Activated CD4-positive, alpha-beta T cell treated with anti-CD3 and anti-CD28 coated beads for 48 hours (primary cell): ENCODE measurements at regions not wholly inside any gene's neighbourhood (a gene's known extent, or its start where the extent isn't known, plus 50 kb on each side); places are given as distances from the start of the nearest gene placed in this dataset.

Experiments
- DNase-seq: peaks from one replicate; pipeline ENCODE4 v3.0.0-alpha.2; 2020

DNA sequence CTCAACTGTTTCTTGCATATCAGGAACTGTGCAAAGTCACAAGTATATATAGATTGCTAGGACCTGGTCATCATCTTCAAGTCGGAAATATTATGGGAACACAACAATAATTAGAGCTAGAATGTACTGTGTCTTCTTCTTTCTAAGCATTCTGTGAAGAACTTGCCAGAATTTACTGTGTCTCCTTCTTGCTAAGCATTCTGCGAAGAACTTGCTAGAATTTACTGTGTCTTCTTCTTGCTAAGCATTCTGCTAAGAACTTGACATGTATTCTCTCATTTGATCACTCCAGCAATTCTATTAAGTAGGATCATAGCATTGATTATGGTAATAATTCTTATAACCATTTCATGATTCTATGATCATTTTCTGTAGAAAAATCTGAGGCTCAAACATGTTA is 231.7 kb downstream of the FOXL1 start:
- no peak for DNase-seq

- DNase-seq: no peak
Observed at GRCh38 chr16:86812363-86812970, 234.1 kb downstream of the FOXL1 start.

- DNase-seq: no peak
Observed at GRCh38 chr16:86814256-86814655, 235.9 kb downstream of the FOXL1 start.

- no peak for DNase-seq
Observed at GRCh38 chr16:86816930-86817625, 238.7 kb downstream of the FOXL1 start.

GRCh38 chr16:86818671-86819532 is 240.6 kb downstream of the FOXL1 start:
- no peak for DNase-seq

DNA sequence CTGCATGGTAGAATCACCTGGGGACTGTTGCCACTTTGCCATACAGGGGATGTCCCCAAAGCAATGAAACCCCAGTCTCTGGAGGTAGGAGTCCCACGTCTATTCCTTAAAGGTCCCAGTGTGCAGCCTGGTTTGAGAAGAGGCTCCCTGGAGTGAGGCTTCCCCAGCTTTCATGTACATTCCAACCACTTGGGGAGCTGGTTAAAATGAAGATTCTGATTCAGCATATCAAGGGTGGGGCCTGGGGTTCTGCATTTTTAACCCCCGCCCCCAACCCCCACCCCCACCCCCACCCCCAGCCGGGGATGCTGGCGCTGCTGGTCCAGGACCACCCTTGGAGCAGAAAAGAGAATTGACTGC is 241.2 kb downstream of the FOXL1 start:
- no peak for DNase-seq

DNA sequence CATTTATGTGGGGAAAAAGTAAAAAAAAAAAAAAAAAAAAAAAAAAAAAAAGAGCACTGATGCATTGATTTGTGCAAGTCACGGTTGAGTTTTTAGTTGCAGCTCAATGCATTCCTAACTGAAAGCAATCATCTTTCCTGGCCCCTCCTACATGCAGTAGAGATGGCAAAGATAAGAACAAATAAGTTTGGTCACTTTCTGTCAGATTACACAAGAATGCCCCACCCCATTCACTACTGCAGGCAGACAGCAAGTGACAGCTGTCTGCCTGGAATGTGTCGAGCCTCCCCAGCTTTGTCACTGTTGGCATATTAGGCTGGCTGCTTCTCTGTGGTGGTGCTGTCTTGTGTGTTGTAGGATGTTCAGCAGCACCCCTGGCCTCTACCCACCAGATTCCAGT is 243.5 kb downstream of the FOXL1 start:
- no peak for DNase-seq

DNA sequence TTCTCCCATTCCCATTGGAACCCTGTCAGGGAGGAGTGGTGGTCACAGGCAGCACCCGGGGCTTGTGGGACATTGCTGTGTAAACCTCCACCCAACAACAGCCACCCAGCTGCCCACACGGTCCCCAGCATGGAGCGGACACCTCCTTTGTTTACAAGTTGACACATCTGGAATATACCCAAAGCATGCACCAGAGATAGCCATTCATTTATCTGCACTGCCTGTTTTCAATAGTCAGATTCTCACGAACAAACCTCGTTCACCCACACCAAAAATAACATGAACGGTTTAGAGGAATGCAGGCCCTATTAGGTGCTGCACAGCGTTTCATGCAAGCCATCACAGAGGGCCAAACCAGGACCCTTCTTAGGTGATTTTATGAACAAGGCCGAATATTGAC is 244.8 kb downstream of the FOXL1 start:
- DNase-seq: no peak

GRCh38 chr16:86823888-86824671 is 245.7 kb downstream of the FOXL1 start:
- DNase-seq: no peak

GRCh38 chr16:86824751-86825296 is 246.5 kb downstream of the FOXL1 start:
- DNase-seq: no peak

DNA sequence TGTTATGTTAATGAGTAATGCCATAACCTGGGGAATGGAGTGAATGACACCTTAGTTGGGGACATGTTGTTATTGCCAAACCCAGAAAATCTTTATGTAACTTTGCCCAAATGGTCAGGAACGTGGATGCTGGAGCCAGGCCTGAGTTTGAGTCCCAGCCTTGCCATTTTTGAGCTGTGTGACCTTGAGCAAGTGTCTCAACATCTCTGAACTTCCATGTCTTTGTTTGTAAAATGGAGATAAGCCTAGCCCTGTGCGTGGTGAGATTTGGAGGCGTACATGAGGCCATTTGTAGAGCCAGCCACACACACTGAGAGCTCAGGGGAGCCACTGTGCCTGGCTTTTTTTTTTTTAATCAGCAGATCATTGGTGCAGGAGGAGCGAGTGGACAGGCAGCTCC is 247.3 kb downstream of the FOXL1 start:
- DNase-seq: no peak

DNA sequence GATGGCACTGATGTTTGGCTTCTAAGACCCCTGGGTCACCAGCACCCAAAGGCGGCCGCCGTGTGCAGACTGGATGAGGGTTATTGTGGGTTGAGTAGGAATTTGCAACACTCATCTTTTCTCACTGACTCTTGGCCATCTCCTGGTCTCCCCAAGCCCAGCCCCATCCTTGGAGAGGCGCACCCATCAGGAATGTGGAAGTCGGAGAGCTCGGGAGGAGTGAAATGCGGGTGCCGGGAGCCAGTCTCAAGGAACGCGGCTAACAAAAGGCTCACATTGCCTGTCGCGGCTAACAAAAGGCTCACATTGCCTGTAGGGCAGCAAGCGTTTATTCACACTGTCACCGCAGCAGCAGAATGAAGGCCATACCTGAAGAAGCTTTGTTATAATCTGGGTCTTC is 248.6 kb downstream of the FOXL1 start:
- no peak for DNase-seq

- no peak for DNase-seq
Observed at GRCh38 chr16:86827521-86827920, 249.2 kb downstream of the FOXL1 start.

GRCh38 chr16:86828202-86828601 is 249.9 kb downstream of the FOXL1 start:
- DNase-seq: no peak

DNA sequence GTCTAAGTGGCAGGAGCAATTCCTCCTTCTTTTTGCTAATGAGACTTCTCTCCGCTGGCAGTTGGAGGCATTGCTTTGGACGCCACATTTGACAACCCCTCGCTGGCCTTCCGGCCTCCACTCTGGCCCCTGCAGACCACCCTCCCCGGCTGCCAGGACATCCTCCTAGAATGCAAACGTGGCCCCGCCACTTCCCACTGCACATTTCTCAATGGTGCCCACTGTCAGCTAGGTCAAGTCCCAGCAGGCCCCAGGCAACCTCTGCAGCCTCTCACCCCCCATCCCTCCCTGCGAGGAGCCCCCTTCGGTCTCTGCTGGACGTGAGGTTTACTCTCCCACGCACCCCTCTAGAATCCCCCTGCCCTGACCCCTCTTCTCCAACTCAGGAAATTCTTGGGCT is 250.3 kb downstream of the FOXL1 start:
- no peak for DNase-seq

DNA sequence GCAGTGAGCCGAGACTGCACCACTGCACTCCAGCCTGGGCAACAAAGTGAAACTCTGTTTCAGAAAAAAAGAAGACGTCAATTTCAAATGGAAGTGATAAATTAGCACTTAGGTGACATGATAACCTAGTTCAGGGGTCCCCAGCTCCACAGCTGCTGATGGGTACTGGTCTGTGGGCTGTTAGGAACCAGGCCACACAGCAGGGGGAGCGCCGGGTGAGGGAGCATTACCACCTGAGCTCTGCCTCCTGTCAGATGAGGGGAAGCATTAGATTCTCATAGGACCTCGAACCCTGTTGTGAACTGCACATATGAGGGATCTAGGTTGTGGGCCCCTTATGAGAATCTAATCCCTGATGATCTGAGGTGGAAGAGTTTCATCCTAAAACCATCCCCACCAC is 253.0 kb downstream of the FOXL1 start:
- DNase-seq: no peak

DNA sequence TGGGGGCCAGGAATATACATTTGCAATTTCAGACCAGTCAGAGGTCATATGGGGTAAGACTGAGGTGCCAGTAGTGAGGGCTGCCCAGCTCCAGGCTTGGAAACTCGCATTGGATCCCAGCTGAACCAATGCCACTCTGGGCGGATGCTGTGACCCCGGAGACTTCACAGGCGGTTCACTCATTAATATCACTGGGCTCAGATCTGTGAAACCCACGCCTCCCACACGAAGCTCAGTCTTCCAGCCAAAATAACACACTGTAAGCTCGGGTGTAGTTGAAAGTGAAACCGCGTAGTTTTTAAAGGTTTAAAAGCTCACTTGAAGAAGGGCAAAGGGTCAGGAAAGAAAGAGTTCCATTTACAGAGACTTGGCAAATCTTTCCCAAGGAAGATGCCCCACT is 254.8 kb downstream of the FOXL1 start:
- DNase-seq: no peak

DNA sequence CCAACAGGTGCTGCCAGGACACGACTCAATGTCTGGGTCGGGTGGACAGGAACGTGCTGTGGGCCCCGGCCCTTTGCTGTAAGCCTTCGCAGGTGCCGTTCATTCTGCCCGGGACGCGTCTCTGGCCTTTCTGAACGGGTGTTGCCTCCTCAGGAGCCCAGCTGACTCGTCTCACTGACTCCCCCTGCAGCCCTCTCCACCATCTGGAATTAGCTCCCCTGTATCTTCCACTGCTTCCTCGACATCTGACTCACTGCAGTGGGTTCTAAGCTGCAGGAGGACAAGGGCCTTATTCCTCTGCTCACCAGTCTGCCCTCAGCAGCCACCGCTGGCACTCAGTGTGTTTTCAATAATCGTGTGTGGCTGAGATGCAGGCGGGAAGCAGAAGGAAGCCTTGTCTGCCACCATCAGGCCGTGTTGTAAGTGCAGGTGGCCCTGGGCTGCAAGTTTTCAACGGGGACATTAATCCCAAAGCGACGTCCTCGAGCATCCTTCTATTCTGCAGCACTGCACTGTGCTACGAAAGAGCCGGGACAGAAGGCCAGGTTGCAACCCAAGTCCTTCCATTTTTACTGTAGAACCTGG is 256.2 kb downstream of the FOXL1 start:
- DNase-seq: no peak

GRCh38 chr16:86835982-86836381 is 257.6 kb downstream of the FOXL1 start:
- DNase-seq: no peak

- no peak for DNase-seq
Observed at GRCh38 chr16:86836503-86837129, 258.3 kb downstream of the FOXL1 start.

DNA sequence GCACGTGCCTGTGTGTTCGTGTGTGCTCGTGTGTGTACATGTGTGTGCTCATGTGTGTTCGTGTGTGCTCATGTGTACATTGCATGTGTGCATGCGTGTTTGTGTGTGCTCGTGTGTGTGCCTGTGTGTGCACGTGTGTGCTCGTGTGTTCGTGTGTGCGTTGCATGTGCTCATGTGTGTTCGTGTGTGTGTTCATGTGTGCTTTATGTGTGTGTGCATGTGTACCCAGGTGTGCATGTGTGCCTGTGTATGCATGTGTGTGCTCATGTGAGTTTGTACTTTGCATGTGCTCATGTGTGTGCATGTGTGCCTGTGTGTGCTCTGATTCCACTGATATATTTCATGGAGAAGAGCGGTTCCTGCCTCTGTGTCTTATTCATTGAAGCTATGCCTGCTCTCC is 265.5 kb downstream of the FOXL1 start:
- no peak for DNase-seq

DNA sequence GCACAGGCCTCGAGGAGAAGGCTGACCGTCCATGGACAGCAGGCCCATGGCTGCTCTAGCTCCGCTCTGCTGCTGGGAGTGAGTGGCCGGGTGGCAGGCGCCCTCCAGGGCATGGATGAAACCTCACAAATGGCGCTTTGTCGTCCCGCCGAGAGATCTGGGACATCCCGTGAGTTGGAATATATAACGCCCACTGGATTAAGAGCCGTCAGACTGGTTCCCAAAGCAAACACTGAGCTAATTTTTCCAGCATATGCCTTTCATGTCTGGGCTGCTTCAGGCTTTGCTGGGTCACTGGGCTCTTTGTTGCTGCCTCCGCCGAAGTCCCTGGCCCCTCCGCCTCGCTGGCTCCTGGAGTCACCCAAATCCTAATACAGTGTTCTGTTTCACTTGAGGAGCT is 266.3 kb downstream of the FOXL1 start:
- DNase-seq: no peak
